Left kidney (tissue), 1 donor: ENCODE measurements at regions not wholly inside any gene's neighbourhood (a gene's known extent, or its start where the extent isn't known, plus 50 kb on each side); places are given as distances from the start of the nearest gene placed in this dataset.
"Not testable (repeated sequence)": the region's sequence is repeated elsewhere in the genome, so short reads cannot be mapped to it uniquely, and the experiment has no call there.

Experiments
- DNase-seq: peaks from one replicate; pipeline ENCODE4 v3.0.0-alpha.2; 2013

DNA sequence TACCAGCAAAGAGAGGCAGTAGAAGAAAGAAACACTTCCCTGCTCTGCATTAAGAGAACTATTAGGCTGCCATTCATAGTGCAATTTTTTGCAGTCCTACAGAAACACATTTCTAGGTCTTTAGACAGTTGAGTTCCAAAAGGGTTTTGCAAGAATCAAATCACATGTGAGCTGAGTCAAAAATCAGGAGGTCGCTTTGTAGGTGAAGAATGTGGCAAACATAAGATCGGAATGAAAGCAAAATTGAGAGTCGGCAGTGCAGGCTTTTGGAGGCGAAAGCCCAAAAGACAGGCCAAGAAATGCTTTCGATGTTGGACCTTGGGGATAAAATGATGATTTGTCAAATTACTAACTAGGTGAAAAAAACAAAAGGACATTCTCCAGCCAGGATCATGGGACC lies 213.5 kb upstream of the NRIP1 start:
- no peak for DNase-seq

DNA sequence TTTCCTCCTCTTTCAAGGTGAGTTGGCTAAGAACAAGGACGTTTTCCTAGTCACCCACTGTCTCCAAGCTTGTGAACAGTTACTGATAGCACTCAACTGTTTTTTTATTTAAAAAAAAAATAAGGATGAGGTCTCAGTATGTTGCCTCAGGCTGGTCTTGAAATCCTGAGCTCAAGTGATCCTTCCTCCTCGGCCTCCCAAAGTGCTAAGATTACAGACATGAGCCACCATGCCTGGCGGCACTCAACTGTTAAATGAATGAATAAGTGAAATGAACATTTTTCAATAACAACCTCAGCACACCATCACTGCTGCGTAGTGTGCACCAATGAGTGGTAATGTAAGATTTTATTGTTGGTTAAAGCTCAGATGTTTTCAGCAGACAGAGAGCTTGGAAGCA lies 214.1 kb upstream of the NRIP1 start:
- DNase-seq = no peak

GRCh38 chr21:15279482-15279881 lies 214.7 kb upstream of the NRIP1 start:
- DNase-seq = no peak

DNA sequence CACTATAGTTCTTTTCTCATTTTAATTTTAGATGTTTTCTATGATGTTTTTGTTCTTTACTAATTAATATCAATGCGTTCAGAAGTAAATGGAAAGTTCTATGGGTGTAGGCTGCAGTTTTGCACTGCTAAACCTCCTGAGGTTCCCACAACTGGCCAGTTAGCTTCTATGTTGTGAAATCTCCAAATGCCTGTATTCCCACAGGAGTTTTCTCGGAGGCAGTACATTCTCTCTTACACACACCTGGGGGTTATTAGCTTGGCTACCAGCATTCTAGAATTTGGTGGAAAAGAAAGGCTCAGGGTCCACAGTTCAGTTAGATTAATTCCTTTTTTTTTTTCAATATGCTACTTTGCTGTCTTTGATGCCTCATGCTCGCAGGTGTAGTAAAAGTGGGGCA lies 216.9 kb upstream of the NRIP1 start:
- DNase-seq = no peak

DNA sequence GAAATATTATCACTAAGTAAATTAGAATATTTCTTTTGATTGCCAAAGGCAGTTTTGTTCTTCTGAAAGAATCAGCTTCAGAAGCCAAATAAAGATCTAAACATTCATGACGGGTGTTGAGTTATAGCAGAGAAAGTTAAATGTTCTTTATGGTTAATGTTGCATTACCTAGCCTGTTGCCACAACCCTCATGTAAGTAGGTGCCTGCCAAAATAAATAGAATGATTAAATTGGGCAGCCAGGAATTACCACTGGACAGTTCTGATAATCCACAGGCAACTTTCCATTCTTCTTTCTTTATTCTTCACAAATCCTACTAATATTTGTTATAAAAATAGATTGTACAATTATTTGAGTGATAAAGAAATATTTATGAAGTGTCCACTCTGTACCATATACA lies 217.9 kb upstream of the NRIP1 start:
- no peak for DNase-seq

DNA sequence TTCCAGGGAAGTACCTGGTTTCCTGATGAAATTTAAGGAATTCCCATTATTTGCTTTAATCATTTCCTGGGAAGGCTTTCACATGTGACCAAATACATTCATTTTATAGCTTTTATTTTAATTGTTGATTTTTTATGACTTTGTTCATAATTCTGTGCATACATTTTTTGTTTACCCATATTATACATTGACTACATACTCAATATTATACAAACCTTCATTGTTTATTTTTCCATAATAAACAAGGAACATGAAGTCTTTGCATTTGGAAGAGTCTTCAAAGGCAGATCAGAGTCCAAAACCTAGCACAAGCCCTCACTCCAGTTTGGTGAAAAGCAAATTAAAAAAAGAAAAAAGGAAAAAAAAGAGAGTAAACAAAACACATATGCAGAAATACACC lies 218.3 kb upstream of the NRIP1 start:
- no peak for DNase-seq

GRCh38 chr21:15283789-15284188 lies 219.0 kb upstream of the NRIP1 start:
- no peak for DNase-seq

GRCh38 chr21:15285556-15285955 lies 220.8 kb upstream of the NRIP1 start:
- no peak for DNase-seq

DNA sequence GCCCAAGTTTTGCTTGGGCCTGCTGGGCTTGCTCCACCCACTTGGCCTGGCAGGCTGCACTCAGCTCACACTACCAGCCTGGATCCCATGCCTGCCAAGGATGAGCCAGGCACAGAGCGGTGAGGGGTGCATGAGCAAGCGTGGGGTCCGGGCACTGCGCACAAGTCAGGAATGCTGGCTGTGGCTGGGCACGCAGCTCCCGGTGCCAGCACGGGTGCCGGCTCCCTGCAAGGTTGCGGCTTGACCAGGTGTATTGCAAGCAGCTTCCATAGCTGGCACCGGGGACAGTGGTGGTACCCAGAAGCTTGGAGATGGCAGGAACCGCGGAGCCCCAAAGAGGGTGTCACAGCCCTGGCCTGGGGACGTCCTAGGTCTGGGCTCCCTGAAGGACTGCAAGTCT lies 224.4 kb upstream of the NRIP1 start:
- no peak for DNase-seq

GRCh38 chr21:15289896-15290841 lies 225.4 kb upstream of the NRIP1 start:
- DNase-seq = peak; percentile 72

GRCh38 chr21:15291621-15292266 lies 226.9 kb upstream of the NRIP1 start:
- no peak for DNase-seq

- DNase-seq = peak; percentile 27
Measured at GRCh38 chr21:15293240-15293639, 228.4 kb upstream of the NRIP1 start.

DNA sequence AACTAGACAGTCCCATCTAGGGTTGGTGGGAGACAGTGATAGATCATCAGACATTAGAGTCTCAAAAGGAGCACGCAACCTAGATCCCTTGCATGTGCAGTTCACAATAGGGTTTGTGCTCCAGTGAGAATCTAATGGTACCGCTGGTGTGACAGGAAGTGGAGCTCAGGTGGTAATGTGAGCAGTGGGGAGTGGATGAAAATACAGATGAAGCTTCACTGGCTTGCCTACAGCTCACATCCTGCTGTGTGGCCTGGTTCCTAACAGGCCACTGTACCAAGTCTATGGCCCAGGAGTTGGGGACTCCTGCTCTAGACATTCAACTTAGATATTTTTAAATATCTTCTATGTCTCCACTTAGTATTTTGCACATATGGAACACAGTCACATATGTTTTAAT lies 231.1 kb upstream of the NRIP1 start:
- DNase-seq = no peak

DNA sequence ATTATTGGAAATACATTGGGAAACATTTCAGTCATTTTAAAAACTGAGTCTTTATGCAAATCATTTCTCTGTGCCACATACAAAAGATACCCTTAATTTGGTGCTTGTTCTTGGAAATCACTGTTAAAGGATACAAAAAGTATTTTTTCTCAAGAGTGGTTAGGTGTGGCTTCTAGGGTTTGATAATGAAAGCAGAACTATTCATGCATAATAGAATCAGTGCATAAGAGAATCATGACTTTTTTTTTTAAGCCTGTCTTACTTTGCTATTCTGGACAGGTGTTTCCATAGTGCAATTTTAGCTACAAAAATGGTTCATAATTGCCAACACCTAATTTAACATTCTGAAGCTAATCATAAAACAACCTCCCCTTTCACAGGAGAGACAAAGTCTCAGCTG lies 233.0 kb upstream of the NRIP1 start:
- no peak for DNase-seq

GRCh38 chr21:15298306-15298705 lies 233.5 kb upstream of the NRIP1 start:
- DNase-seq = no peak

GRCh38 chr21:15298755-15299154 lies 234.0 kb upstream of the NRIP1 start:
- DNase-seq = not testable (repeated sequence)

- no peak for DNase-seq
Measured at GRCh38 chr21:15300131-15300530, 235.3 kb upstream of the NRIP1 start.

GRCh38 chr21:15301014-15301413 lies 236.2 kb upstream of the NRIP1 start:
- no peak for DNase-seq

DNA sequence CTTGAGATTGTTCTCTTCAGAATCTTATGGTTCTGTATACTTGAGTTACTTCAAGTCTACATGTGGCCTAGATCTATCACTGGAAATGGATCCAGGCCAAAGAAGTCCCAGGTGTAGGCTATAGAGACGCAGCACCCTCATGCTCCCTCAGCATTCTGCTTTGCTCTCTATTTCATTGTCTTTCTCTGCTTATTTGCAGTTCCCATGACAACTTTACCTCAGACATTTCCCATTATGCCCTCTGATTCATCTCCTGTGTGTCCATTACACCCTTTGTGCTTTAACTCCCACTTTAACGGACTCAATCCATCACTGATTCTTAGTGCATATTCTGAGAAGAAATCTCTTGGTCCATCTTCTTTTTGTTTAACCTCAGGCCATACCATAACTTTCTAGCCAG lies 236.9 kb upstream of the NRIP1 start:
- no peak for DNase-seq

GRCh38 chr21:15306271-15306670 lies 241.5 kb upstream of the NRIP1 start:
- DNase-seq = no peak

DNA sequence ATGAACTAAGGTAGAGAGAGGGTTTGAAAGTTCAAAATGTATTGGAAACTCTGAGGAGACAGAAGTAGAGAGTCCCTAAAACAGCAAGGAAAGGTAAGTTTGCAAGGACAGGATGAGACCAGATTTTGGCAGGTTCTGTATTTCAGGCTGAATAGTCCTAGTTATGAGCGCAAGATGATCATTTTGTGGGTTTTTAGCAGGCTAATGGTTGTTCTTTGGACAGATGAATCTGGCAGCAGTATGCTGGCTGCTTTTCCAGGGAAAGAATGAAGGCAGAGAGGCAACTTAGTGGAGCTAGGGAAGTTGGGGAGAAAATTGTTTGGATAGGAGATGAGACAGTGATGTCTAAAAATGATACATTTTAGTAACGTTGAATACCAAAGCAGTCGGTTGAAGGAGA lies 243.5 kb upstream of the NRIP1 start:
- no peak for DNase-seq

GRCh38 chr21:15309022-15309590 lies 244.3 kb upstream of the NRIP1 start:
- DNase-seq = no peak

DNA sequence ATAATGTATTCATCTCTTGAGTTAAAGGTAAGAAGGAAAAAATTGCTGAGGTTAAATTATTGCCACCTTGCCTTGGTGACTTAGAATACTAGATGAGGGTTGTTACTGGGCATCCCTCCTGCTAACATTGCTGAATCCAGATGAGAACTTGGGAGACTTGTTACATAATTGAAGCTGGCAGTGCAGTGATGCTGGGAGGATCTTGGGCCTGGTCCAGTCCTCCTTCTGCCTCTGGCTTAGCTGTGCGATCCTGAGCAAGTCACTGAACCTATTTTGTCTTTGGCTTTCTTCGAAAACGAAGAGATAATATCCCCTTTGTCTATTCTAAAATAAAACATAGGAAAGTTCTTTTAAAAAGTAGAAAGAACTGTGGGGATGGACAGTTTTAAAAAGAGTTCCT lies 244.9 kb upstream of the NRIP1 start:
- DNase-seq = no peak
